Psoas muscle (tissue), 7 donors: ENCODE measurements at regions not wholly inside any gene's neighbourhood (a gene's known extent, or its start where the extent isn't known, plus 50 kb on each side); places are given as distances from the start of the nearest gene placed in this dataset.

Source experiments
- ATAC-seq, 4 donors: fragments of 200-7000 bp; cut with Tn5 transposase; one replicate each; pipeline ENCODE4 v1.9.1; 2020; ENCODE audit warnings: moderate library complexity in 3 of 4, mild to moderate bottlenecking in 2 of 4
- DNase-seq, 2 donors: peaks; one replicate each; pipeline ENCODE4 v3.0.0-alpha.2; 2020
- H3K27ac ChIP-seq: fragments of 200-600 bp; one replicate; pipeline ENCODE4 v1.8.0; 2022
- H3K27me3 ChIP-seq, 3 donors: fragments of 200-600 bp in 1 of 3; one replicate each; pipeline versions ENCODE4 v1.6.1 to v1.8.0; 2013 to 2022; ENCODE audit warnings: low read length in 2 of 3, mild to moderate bottlenecking in 2 of 3, moderate library complexity in 1 of 3; ENCODE audit not compliant: insufficient read depth in 3 of 3
- H3K36me3 ChIP-seq, 2 donors: fragments of 200-600 bp in 1 of 2; one replicate each; pipeline versions ENCODE4 v1.6.1 to v1.8.0; 2013 to 2022; ENCODE audit warnings: low read depth in 1 of 2, mild to moderate bottlenecking in 1 of 2, moderate library complexity in 1 of 2; ENCODE audit not compliant: insufficient read depth in 1 of 2
- H3K4me1 ChIP-seq: fragments of 200-600 bp; one replicate; pipeline ENCODE4 v1.8.0; 2022
- H3K4me3 ChIP-seq: fragments of 200-600 bp; one replicate; pipeline ENCODE4 v1.8.0; 2022; ENCODE audit warnings: mild to moderate bottlenecking
- H3K9me3 ChIP-seq: fragments of 200-600 bp; one replicate; pipeline ENCODE4 v1.8.0; 2022
- WGBS, 3 donors: extraction: QIAGEN DNeasy Blood & Tissue Kit; methylation state at CpG; one replicate each; pipeline versions ENCODE4 v1.1.6 to v1.1.7; 2013; 5-methylcytosine and 5-hydroxymethylcytosine counted together
- intact Hi-C, 2 donors: fragments of 100-400 bp; cut with DNase I; formaldehyde crosslinking; loops; one replicate each; pipeline versions ENCODE4 v1.11.0 to v1.14.2; 2022
- TF ChIP-seq, protein P1 (sequence below): fragments of 200-600 bp; IDR thresholded peaks from one replicate; pipeline ENCODE4 v1.8.0; 2022; ENCODE audit warnings: antibody characterized with exemption
- donor health status: healthy with polysubstance abuse.
- donor health status: DM: no; HTN: no; CAD: no; lungs with moderate emphysema.
- donor health status: Bipolar disorder and iron deficiency.
- donor health status: healthy.
- donor health status: DM: yes; HTN: yes; CAD: no.
- donor health status: DM: no; HTN: no; CAD: no.
- donor health status: DM: yes; HTN: yes; CAD: no.

- no peaks in the 10 kb centered on the region for H3K36me3 ChIP-seq
- ATAC-seq (no peak), DNase-seq (no peak)
- H3K9me3 ChIP-seq: no peaks in the 10 kb centered on the region
- WGBS, 3 donors: 86 to 89% (median 87%) methylated on average over 6 of the region's 6 CpGs
- H3K27ac ChIP-seq: no peak overlapping the region
- H3K4me3 ChIP-seq: no peak overlapping the region
- intact Hi-C loops: no loop called here
- H3K4me1 ChIP-seq: no peaks in the 10 kb centered on the region
- TF ChIP-seq, protein P1, sequence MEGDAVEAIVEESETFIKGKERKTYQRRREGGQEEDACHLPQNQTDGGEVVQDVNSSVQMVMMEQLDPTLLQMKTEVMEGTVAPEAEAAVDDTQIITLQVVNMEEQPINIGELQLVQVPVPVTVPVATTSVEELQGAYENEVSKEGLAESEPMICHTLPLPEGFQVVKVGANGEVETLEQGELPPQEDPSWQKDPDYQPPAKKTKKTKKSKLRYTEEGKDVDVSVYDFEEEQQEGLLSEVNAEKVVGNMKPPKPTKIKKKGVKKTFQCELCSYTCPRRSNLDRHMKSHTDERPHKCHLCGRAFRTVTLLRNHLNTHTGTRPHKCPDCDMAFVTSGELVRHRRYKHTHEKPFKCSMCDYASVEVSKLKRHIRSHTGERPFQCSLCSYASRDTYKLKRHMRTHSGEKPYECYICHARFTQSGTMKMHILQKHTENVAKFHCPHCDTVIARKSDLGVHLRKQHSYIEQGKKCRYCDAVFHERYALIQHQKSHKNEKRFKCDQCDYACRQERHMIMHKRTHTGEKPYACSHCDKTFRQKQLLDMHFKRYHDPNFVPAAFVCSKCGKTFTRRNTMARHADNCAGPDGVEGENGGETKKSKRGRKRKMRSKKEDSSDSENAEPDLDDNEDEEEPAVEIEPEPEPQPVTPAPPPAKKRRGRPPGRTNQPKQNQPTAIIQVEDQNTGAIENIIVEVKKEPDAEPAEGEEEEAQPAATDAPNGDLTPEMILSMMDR: no peak
- no peaks in the 10 kb centered on the region for H3K27me3 ChIP-seq
Observed at GRCh38 chr4:56156141-56156540, 207.4 kb downstream of the CEP135 start.

GRCh38 chr4:56155432-56155831, 206.7 kb downstream of the CEP135 start:
- TF ChIP-seq, protein P1: no peak
- intact Hi-C loops: no loop called here
- no peak overlapping the region for H3K27ac ChIP-seq
- 92 to 97% (median 93%) methylated on average over 4 of the region's 4 CpGs for WGBS, 3 donors
- H3K36me3 ChIP-seq: no peaks in the 10 kb centered on the region
- no peak for DNase-seq
- H3K27me3 ChIP-seq: no peaks in the 10 kb centered on the region
- no peak overlapping the region for H3K4me3 ChIP-seq
- no peak for ATAC-seq
- H3K9me3 ChIP-seq: no peaks in the 10 kb centered on the region
- no peaks in the 10 kb centered on the region for H3K4me1 ChIP-seq

DNA sequence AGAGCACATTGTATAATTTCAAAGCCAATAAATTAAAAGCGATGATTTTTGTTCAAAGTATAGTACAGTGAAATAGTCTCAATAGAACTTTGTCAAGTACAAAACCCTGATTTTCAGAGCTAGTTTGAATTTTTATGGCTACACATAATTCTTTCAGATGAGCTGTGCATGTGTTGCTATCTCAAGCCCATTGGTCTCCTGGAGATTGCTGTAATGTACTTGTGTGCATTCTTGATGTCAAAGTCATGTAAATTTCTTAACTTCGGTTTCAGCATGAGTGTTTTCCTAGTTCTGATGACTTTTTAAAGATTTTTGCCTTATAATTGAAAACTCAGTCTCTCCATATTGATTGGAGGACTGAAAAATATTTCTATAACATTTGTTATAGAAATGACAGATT, 200.8 kb downstream of the CEP135 start:
- intact Hi-C loops: no loop called here
- Histone ChIP-seq H3K36me3 (no peaks in the 10 kb centered on the region), H3K27ac (no peak overlapping the region), H3K4me1 (no peaks in the 10 kb centered on the region), H3K27me3 (no peaks in the 10 kb centered on the region), H3K9me3 (no peaks in the 10 kb centered on the region), H3K4me3 (no peak overlapping the region)
- 47 to 74% (median 63%) methylated on average over 2 of the region's 2 CpGs for WGBS, 3 donors
- TF ChIP-seq, protein P1: no peak
- DNase-seq: no peak
- no peak for ATAC-seq

DNA sequence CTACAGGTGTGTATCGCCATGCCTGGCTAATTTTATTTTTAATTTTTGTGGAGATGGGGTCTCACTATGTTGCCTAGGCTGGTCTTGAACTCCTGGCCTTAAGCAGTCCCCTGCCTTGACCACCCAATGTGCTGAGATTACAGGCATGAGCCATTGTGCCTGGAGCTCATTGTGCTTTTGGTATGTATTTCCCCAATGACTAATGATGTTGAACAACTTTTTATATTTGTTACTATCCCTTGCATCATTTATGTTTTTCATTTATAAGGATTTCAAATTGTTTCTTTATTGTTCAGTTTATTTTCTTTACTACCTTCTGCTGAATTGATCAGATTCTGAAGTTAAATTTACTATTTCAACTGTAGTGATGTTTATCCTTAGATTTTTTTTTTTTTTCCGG, 199.7 kb downstream of the CEP135 start:
- ATAC-seq: no peak
- Histone ChIP-seq H3K9me3 (no peaks in the 10 kb centered on the region), H3K27ac (no peak overlapping the region), H3K4me1 (no peaks in the 10 kb centered on the region), H3K4me3 (no peak overlapping the region), H3K36me3 (no peaks in the 10 kb centered on the region), H3K27me3 (no peaks in the 10 kb centered on the region)
- intact Hi-C loops: no loop called here
- WGBS, 3 donors: 90 to 97% (median 95%) methylated on average over 2 of the region's 2 CpGs
- TF ChIP-seq, protein P1: no peak
- no peak for DNase-seq

DNA sequence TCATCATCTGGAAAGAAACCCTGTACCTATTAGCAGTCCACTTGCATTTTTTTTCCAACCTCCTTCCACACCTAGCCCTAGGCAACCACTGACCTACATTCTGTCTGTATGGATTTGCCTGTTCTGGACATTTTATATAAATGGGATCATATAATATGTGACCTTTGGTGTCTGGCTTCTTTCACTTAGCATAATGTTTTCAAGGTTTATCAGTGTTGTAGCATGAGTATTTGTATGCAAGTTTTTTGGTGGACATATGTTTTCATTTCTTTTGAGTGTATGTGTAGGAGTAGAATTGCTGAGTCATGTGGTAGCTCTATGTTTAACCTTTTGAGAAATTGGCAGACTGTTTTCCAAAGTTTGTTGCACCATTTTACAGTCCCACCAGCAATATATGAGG, 198.6 kb downstream of the CEP135 start:
- Histone ChIP-seq H3K27ac (no peak overlapping the region), H3K4me1 (no peaks in the 10 kb centered on the region), H3K4me3 (no peak overlapping the region), H3K36me3 (no peaks in the 10 kb centered on the region), H3K27me3 (no peaks in the 10 kb centered on the region), H3K9me3 (no peaks in the 10 kb centered on the region)
- ATAC-seq: no peak
- TF ChIP-seq, protein P1: no peak
- intact Hi-C loops: no loop called here
- no peak for DNase-seq
